ENCODE measurements at regions not wholly inside any gene's neighbourhood (a gene's known extent, or its start where the extent isn't known, plus 50 kb on each side); places are given as distances from the start of the nearest gene placed in this dataset.
"Not testable (repeated sequence)": the region's sequence is repeated elsewhere in the genome, so short reads cannot be mapped to it uniquely, and the experiment has no call there.

- no peak for DNase-seq
Measured at GRCh38 chr16:35754391-35755369, 2295.3 kb downstream of the TP53TG3F start.

DNA sequence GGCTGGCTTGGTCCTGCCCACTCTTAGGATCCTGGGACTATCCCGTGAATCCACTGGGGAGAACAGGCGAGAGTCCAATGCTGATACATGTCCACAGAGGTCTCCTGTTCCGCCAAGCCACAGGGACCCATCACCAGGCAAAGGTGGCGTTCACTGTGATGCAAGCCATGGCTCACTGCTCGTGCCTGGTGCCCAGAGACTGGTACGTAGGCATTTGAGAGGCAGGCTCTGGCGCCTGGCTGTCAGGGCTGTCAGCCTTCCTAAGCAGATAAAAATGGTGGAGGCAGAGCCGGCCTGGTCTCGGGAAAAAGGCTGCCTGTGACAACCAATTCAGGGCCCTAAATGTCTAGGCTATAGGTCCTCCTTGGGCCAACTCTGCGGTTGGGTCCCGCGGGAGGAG lies 2329.0 kb downstream of the TP53TG3F start:
- DNase-seq: no peak

DNA sequence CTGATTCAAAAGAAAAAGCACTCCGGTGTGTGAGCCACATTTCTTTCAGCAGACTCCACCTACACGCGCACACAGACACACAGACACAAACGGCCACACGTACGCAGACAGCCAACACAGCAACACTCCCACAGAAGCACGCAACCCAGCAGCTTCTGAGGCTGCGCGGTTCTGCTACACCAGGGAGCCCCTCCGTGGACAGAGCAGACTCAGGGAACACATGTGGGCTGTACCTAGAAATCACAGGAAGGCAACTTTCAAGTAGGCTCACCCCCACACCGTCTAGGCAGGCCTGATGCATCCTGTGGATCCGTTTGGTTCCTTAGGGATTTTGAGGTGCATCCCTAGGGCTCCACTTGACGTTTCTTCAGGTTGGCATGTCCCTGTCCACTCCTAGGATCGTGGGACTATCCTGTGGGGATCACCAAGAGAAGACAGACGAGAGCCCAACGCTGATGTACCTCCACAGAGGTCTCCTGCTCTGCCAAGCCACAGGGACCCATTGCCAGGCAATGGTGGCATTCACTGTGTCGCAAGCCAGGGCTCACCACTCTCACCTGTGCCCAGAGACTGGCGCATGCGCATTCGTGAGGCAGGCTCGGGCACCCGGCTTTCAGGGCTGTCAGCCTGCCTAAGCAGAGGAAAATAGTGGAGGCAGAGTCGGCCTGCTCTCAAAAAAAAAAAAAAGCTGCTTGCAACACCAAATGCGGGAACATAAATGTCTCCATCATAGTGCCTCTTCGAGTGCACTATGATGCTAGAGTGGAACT lies 2333.3 kb downstream of the TP53TG3F start:
- DNase-seq: no peak

DNA sequence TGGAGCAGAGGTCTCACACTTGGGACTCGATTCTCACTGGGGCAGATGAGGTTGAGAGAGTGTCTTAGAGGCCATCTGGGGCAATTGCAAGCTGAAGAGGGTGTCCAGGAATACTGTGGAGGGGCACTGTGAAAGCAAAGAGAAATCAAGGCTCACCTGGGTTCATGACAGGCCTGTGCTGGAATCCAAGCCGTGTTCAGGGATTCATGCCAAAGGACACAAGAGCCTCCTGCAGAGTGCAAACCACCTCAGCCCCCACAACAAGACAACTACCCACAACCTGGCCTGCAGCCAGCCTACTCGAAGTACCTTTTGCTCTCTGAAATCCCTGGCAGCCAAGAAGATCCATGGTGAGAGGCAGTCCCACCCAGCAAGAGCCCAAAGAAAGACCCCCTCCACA lies 2334.2 kb downstream of the TP53TG3F start:
- DNase-seq: no peak

DNA sequence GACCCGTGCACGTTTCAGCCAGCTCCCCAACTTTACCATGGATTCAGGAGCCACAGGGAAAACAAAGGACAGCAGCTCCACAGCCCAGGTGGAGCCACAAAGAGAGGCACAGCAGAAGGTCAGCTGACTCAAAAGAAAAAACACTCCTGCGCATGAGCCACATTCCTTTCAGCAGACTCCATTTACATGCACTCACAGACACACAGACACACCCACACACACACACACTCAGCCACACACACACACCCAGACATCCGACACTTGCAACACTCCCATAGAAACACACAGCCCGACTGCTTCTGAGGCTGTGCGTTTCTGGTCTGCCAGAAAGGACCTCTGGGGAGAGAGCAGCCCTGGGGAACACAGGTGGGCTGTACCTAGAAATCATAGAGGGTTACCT lies 2335.5 kb downstream of the TP53TG3F start:
- DNase-seq: no peak

DNA sequence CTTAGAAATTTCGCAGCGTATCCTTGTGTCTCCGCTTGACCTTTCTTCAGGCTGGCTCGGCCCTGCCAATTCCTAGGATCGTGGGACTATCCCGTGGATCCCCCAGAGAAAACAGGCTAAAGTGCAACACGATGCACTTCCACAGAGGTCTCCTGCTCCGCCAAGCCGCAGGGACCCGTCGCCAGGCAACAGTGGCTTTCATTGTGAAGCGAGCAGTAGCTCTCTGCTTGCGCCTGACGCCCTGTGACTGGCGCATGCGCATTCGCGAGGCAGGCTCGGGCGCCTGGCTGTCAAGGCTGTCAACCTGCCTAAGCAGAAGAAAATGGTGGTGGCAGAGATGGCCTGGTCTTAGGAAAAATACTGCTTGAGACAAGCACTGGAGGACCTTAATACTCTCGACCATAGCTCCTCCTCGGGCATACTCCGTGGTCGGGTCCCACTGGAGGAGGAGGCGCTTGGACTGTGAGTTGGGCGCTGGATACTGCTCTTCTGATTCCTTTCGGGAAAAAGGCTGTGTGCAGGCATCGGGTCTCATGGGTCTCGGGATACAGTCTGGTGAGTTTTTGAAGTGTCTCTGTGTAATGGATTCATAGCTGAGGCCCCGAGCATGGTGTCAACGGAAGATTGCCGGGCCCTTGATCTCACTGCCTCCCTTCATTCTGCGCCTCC lies 2336.1 kb downstream of the TP53TG3F start:
- no peak for DNase-seq

- no peak for DNase-seq
Measured at GRCh38 chr16:35797811-35798210, 2338.4 kb downstream of the TP53TG3F start.

DNA sequence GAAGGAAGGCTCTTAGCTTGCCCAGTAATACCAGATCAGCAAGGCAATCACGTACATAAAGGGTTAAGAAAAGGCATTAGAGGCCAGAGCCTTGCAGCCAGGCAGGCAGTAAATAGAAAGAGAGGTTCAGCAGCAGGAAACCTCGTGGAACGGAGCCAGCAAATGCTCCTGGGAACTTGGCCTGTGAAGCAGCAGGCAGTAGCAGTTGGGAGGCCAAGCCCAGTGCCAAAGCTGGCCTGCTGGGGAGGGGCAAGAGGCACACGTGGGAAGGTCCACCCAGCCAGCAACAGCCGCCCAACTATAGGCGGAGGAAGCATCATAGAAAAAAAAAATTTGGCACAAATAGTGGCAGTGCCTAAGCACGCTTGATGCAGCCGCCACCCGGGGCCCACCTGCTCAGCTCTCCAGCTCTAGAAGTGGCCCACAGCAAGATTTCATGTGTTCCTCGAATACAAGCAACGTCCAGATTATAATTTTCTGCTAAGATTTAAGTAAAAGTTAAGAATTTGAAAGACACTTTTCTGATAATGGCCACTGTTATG lies 2339.5 kb downstream of the TP53TG3F start:
- no peak for DNase-seq

GRCh38 chr16:35804465-35804864 lies 2345.1 kb downstream of the TP53TG3F start:
- not testable (repeated sequence) for DNase-seq

- no peak for DNase-seq
Measured at GRCh38 chr16:35823342-35823741, 2363.9 kb downstream of the TP53TG3F start.

DNA sequence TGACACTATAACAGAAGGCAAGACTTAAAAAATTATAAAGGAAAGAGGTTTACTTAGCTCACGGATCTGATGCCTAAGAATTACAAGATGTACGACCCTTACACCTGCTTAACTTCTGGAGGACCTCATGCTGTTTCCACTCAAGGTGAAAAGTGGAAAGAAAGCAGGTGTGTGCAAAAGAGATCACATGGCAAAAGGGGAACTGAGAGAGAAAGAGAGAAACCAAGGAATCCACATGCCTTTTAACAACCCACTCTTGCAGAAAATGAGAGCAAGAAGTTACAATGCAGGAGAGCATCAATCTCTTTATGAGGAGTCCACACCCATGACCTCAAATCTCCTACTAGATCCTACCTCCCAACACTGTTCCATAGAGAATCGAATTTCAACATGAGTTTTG lies 2382.2 kb downstream of the TP53TG3F start:
- DNase-seq: no peak

DNA sequence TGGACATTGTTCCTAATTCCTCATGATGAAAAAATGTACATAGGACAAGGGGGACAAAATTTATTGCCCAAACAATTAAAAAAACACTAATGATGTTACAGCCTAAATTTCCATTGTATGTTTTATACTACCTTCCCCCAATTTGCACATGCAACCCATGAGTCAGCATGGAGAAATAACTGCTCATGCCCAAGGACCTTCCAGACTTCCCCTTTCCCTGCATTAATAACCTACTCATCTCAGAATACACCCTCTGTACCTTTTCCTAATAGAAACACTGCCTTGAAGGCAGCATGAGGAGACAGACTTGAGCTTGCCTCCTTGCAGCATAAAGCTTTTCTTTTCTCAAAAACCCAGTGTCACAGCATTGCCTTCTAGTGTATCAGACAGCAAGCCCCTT lies 2402.8 kb downstream of the TP53TG3F start:
- no peak for DNase-seq

DNA sequence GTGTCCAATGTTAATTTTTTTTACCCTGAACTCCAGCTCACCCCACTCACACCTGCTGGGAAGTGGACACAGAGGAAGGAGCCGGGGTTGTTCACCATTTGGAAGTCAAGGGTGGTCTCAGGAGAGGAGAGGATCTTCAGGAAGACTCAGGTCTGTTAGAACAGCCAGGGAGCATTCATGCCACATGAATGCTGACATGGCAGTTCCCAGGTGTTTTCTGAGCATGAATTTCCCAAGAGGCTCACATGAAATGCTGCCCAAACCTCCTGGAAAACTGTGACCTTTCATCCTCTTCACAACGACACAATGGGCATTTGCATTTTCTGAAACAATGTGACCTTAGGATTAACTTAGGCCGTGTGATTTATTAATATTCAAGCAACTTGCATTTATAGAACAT lies 2409.2 kb downstream of the TP53TG3F start:
- DNase-seq: no peak

GRCh38 chr16:35873472-35873871 lies 2414.1 kb downstream of the TP53TG3F start:
- no peak for DNase-seq

- DNase-seq: no peak
Measured at GRCh38 chr16:35881654-35882053, 2422.2 kb downstream of the TP53TG3F start.

DNA sequence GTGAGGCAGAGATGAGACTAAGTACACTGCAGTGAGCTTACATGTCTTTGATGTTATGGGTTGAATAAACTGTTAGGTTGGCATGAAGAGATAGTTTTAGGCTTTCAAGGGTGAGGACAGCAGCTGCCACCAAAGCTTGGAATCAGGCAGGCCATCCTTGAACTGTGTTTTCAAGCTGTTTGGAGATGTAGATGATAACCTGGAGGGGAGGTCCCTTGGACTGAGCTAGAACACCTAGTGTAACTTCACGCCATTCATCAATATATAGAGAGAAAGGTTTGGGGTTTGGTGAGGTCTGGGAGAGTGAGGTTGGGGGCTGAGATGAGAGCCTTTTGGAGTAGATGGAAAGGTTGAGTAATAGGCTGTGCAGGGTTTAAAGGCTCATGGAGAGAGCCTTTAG lies 2447.0 kb downstream of the TP53TG3F start:
- DNase-seq: no peak

- DNase-seq: no peak
Measured at GRCh38 chr16:35908152-35908551, 2448.7 kb downstream of the TP53TG3F start.

DNA sequence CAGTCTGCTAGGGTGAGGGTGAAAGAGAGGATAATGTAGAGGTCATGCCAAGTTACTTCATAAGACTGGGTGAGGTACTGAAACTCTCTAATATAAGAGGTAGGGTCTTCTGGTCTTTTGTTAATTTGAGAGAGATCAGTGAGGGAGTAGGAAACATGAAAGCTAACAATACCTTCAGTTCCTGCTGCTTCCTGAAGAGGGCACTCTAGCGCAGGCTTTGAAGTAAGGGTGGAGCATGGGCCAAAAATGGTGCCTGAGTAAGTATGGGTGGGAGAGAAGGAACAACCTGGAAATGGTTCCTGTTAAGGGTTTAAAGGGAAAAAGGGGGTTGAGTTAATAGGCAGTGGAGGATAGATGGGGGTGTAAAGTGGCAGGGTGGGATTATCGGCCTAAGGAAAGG lies 2449.5 kb downstream of the TP53TG3F start:
- no peak for DNase-seq

DNA sequence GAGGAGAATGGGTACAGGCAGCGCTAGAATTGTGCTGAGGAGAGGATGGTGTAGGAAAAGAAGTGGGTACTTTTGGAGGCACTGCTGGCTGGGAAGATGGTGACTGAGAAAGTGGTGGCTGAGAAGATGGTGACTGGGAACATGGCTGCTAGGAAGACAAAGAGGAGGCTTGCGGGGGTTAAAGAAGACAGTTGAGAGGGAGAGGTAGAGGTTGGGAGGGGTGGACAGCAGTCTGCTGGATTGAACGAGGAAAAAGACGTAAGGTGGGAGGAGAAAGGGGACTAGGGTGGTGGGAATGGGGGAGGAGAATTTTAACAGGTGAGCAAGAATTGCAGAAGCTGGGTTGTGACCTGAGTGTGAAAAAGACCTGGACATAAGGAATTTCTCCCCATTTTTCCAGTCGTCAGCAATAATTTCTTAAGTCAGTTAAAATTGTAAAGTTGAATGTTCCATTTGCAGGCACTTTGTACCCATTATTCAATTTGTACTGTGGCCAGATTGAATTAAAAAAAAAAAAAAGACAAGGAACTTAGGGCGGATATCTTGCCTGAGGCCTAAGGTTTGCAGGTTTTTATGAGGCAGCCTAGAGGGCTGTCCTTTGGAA lies 2450.0 kb downstream of the TP53TG3F start:
- no peak for DNase-seq

GRCh38 chr16:35910409-35910808 lies 2451.0 kb downstream of the TP53TG3F start:
- no peak for DNase-seq

- DNase-seq: no peak
Measured at GRCh38 chr16:35911899-35912298, 2452.5 kb downstream of the TP53TG3F start.

DNA sequence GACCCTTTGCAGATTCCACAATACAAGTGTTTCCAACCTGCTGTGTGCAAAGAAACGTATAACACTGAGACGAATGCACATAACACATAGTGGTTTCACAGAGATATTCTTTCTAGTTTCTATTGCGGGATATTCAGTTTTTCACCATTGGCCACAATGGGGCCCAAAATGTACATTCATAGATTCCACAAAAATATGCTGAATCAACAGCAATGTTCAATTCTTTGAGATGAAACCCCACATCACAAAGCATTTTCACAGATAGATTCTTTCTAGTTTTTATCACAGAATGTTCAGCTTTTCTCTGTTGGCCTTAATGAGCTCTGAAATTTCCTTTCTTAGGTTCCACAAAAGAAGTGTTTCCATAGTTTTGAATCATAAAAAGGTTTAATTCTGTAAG lies 2472.3 kb downstream of the TP53TG3F start:
- no peak for DNase-seq

Measured in right forelimb (tissue), 1 donor.